GM23338 (cell line): ENCODE measurements at regions not wholly inside any gene's neighbourhood (a gene's known extent, or its start where the extent isn't known, plus 50 kb on each side); places are given as distances from the start of the nearest gene placed in this dataset.

ENCODE experiments used
- ATAC-seq: fragments of 200-7000 bp; cut with Tn5 transposase; 3 replicates; pipeline ENCODE4 v1.9.1; 2020
- DNase-seq: peaks from one replicate; pipeline ENCODE4 v3.0.0-alpha.2; 2015; ENCODE audit warnings: low spot score
- H2AFZ ChIP-seq: fragments of 200-600 bp; sonication (generic); 2 replicates; pipeline ENCODE4 v1.8.0; 2016; ENCODE audit warnings: antibody characterized with exemption, mild to moderate bottlenecking, moderate library complexity
- H3F3A ChIP-seq: fragments of 200-600 bp; sonication (generic); replicated peaks from 2 replicates; pipeline ENCODE4 v1.8.0; 2017; ENCODE audit warnings: antibody characterized with exemption, mixed run types, low read depth
- H3K27ac ChIP-seq: fragments of 200-600 bp; sonication (generic); 2 replicates; pipeline ENCODE4 v1.6.1; 2016; ENCODE audit warnings: low read depth
- H3K27me3 ChIP-seq: fragments of 200-600 bp; sonication (generic); 2 replicates; pipeline ENCODE4 v1.8.0; 2016; ENCODE audit warnings: mild to moderate bottlenecking, mixed run types, moderate library complexity; ENCODE audit not compliant: insufficient read depth
- H3K36me3 ChIP-seq: fragments of 200-600 bp; sonication (generic); 2 replicates; pipeline ENCODE4 v1.8.0; 2016; ENCODE audit warnings: mild to moderate bottlenecking; ENCODE audit not compliant: insufficient read depth
- H3K4me1 ChIP-seq: fragments of 200-600 bp; sonication (generic); 2 replicates; pipeline ENCODE4 v1.8.0; 2016; ENCODE audit warnings: mild to moderate bottlenecking, moderate library complexity; ENCODE audit not compliant: insufficient read depth
- H3K4me2 ChIP-seq: fragments of 200-600 bp; sonication (generic); 2 replicates; pipeline ENCODE4 v1.7.1; 2017; ENCODE audit warnings: mixed run types
- H3K4me3 ChIP-seq: fragments of 200-600 bp; sonication (generic); 2 replicates; pipeline ENCODE4 v1.6.1; 2016; ENCODE audit warnings: mixed run types
- H3K79me2 ChIP-seq: fragments of 200-600 bp; sonication (generic); replicated peaks from 2 replicates; pipeline ENCODE4 v1.8.0; 2017; ENCODE audit warnings: mild to moderate bottlenecking; ENCODE audit not compliant: insufficient read depth
- H3K9me2 ChIP-seq: fragments of 200-600 bp; sonication (generic); 2 replicates; pipeline ENCODE4 v1.8.0; 2017; ENCODE audit not compliant: insufficient read depth
- H4K20me1 ChIP-seq: fragments of 200-600 bp; sonication (generic); replicated peaks from 2 replicates; pipeline ENCODE4 v1.8.0; 2017; ENCODE audit warnings: mild to moderate bottlenecking; ENCODE audit not compliant: insufficient read depth
- H3K27ac Mint-ChIP-seq: 2 replicates; pipeline ENCODE4 v1.8.0; 2020; ENCODE audit warnings: inconsistent platforms, mild to moderate bottlenecking, moderate library complexity, mixed read lengths
- H3K27me3 Mint-ChIP-seq: 3 replicates; pipeline ENCODE4 v1.8.0; 2022; ENCODE audit warnings: low read depth, mild to moderate bottlenecking, moderate library complexity, mixed read lengths, inconsistent platforms; ENCODE audit not compliant: insufficient read depth, poor library complexity
- H3K36me3 Mint-ChIP-seq: 3 replicates; pipeline ENCODE4 v1.8.0; 2021; ENCODE audit warnings: low read depth, mild to moderate bottlenecking, inconsistent platforms, moderate library complexity, mixed read lengths
- H3K4me1 Mint-ChIP-seq: 3 replicates; pipeline ENCODE4 v1.8.0; 2020; ENCODE audit warnings: mild to moderate bottlenecking, inconsistent platforms, mixed read lengths
- H3K4me3 Mint-ChIP-seq: 3 replicates; pipeline ENCODE4 v1.8.0; 2021; ENCODE audit warnings: moderate library complexity, mild to moderate bottlenecking, inconsistent platforms, mixed read lengths
- H3K9me3 Mint-ChIP-seq: 3 replicates; pipeline ENCODE4 v1.8.0; 2020; ENCODE audit warnings: moderate library complexity, mild to moderate bottlenecking, inconsistent platforms, mixed read lengths
- CREB1 ChIP-seq: fragments of 250-450 bp; sonication (Bioruptor Pico); IDR thresholded peaks from 2 replicates; pipeline ENCODE4 v1.5.0; 2020; ENCODE audit warnings: low read depth, mild to moderate bottlenecking, moderate library complexity
- EZH2 ChIP-seq: fragments of 200-600 bp; sonication (generic); IDR thresholded peaks from one replicate; pipeline ENCODE4 v1.8.0; 2017; ENCODE audit warnings: antibody characterized with exemption, mild to moderate bottlenecking, low read depth; ENCODE audit not compliant: unreplicated experiment
- EZH2phosphoT487 ChIP-seq: fragments of 200-600 bp; sonication (generic); IDR thresholded peaks from one replicate; pipeline ENCODE4 v1.8.1; 2018; ENCODE audit warnings: antibody characterized with exemption; ENCODE audit not compliant: unreplicated experiment
- JUNB ChIP-seq: IDR thresholded peaks from one replicate; pipeline ENCODE4 v1.6.1; 2016; ENCODE audit warnings: antibody characterized with exemption; ENCODE audit not compliant: unreplicated experiment
- NANOG ChIP-seq: IDR thresholded peaks from 2 replicates; pipeline ENCODE4 v1.6.1; 2016; ENCODE audit warnings: antibody characterized with exemption, borderline replicate concordance
- POLR2AphosphoS5 ChIP-seq: IDR thresholded peaks from 2 replicates; pipeline ENCODE4 v1.6.1; 2016; ENCODE audit warnings: antibody characterized with exemption, low read depth
- STAT1 ChIP-seq: IDR thresholded peaks from one replicate; pipeline ENCODE4 v1.6.1; 2016; ENCODE audit warnings: antibody characterized with exemption; ENCODE audit not compliant: unreplicated experiment
- ZNF331 ChIP-seq: fragments of 250-450 bp; sonication (Bioruptor Pico); IDR thresholded peaks from 2 replicates; pipeline ENCODE4 v1.5.0; 2020; ENCODE audit warnings: low read depth, mild to moderate bottlenecking, moderate library complexity
- TF ChIP-seq, protein P1 (sequence below), 2 experiments: fragments of 200-600 bp in 1 of 2; sonication (generic) in 1 of 2; conservative IDR thresholded peaks; 2 replicates each; pipeline versions ENCODE4 v1.5.1 to v1.6.1; 2016 to 2017; ENCODE audit warnings: antibody characterized with exemption in 2 of 2, low read depth in 2 of 2, mild to moderate bottlenecking in 2 of 2, moderate library complexity in 1 of 2
- TF ChIP-seq, protein P2 (sequence below): IDR thresholded peaks from 2 replicates; pipeline ENCODE4 v1.6.1; 2016; ENCODE audit warnings: antibody characterized with exemption
- TF ChIP-seq, protein P3 (sequence below): fragments of 250-450 bp; sonication (Bioruptor Pico); IDR thresholded peaks from 2 replicates; pipeline ENCODE4 v1.5.0; 2020; ENCODE audit warnings: mild to moderate bottlenecking, moderate library complexity

DNA sequence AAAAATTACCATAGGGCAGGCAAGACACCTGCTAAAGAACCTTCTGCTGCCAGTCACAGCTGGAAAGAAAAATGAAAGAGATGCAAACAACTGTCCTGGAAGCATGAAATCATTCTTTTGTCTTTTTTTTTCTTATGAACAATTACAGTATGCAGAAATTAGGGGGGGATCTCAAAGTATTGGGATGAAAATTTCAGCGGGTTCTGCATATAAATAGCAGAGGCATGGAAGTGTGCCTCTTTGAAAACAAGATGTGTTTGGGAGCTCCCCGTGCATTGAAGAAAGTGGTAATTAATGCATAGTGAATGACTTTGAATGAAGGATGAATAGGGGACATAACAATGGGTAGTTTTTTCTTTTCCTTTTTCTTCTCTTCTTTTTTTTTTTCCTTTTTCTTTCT is 431.2 kb downstream of the SOX2 start:
- Mint-ChIP-seq H3K9me3 (no peaks in the 10 kb centered on the region), H3K27ac (no peak overlapping the region; the same call in 1 of the 2 replicates), H3K4me3 (peak overlapping the region; percentile 33; the same call in 2 of the 3 replicates), H3K4me1 (peaks cover 59% of the 10 kb centered on the region), H3K36me3 (no peaks in the 10 kb centered on the region; the same call in 2 of the 3 replicates), H3K27me3 (peaks cover 22% of the 10 kb centered on the region)
- Histone ChIP-seq H3K4me3 (peak overlapping the region; percentile 19), H3K4me1 (peaks cover 48% of the 10 kb centered on the region), H3K36me3 (no peaks in the 10 kb centered on the region), H3F3A (no peaks in the 10 kb centered on the region), H4K20me1 (no peaks in the 10 kb centered on the region), H3K79me2 (no peaks in the 10 kb centered on the region), H3K27me3 (peaks cover 24% of the 10 kb centered on the region), H3K27ac (peak overlapping the region; percentile 60), H3K4me2 (peak overlapping the region; percentile 52), H3K9me2 (no peaks in the 10 kb centered on the region), H2AFZ (no peak overlapping the region)
- ATAC-seq, result peak; percentile 67
- TF ChIP-seq POLR2AphosphoS5, result no peak
- peak; percentile 90 for TF ChIP-seq NANOG
- TF ChIP-seq, protein P1, sequence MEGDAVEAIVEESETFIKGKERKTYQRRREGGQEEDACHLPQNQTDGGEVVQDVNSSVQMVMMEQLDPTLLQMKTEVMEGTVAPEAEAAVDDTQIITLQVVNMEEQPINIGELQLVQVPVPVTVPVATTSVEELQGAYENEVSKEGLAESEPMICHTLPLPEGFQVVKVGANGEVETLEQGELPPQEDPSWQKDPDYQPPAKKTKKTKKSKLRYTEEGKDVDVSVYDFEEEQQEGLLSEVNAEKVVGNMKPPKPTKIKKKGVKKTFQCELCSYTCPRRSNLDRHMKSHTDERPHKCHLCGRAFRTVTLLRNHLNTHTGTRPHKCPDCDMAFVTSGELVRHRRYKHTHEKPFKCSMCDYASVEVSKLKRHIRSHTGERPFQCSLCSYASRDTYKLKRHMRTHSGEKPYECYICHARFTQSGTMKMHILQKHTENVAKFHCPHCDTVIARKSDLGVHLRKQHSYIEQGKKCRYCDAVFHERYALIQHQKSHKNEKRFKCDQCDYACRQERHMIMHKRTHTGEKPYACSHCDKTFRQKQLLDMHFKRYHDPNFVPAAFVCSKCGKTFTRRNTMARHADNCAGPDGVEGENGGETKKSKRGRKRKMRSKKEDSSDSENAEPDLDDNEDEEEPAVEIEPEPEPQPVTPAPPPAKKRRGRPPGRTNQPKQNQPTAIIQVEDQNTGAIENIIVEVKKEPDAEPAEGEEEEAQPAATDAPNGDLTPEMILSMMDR (conservative IDR thresholded peaks at IDR 0.05; ENCODE audit: low read depth in 2 of 2), result no peak
- no peak for TF ChIP-seq EZH2phosphoT487
- TF ChIP-seq, protein P2, sequence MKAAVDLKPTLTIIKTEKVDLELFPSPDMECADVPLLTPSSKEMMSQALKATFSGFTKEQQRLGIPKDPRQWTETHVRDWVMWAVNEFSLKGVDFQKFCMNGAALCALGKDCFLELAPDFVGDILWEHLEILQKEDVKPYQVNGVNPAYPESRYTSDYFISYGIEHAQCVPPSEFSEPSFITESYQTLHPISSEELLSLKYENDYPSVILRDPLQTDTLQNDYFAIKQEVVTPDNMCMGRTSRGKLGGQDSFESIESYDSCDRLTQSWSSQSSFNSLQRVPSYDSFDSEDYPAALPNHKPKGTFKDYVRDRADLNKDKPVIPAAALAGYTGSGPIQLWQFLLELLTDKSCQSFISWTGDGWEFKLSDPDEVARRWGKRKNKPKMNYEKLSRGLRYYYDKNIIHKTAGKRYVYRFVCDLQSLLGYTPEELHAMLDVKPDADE, result no peak
- TF ChIP-seq ZNF331, result no peak
- DNase-seq, result peak; percentile 62

DNA sequence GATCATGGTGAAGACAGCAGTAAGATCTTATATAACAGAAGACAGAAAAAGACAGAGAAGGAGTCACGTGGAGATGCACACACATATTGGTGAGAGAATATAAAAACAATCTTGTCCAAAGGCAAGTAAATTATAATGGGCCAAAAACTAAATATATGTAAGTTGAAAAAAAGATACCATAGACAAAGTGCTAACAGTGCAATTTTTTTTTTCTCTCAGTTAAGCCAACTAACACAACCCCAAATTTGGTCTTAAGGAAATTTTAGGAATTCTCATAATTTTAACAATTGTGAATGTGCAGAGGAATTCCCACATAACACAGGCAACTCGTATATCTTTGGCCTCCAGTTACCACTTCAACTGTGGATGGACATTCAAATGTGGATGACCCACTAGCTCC is 432.2 kb downstream of the SOX2 start:
- Histone ChIP-seq H3K36me3 (no peaks in the 10 kb centered on the region), H3K4me3 (no peak overlapping the region), H3K27me3 (peaks cover 14% of the 10 kb centered on the region), H3K27ac (no peak overlapping the region; the same call in 1 of the 2 replicates), H3K4me2 (peak overlapping the region; percentile 7; the same call in 1 of the 2 replicates), H3K4me1 (peaks cover 48% of the 10 kb centered on the region), H3F3A (no peaks in the 10 kb centered on the region), H2AFZ (no peak overlapping the region), H3K79me2 (no peaks in the 10 kb centered on the region), H4K20me1 (no peaks in the 10 kb centered on the region), H3K9me2 (no peaks in the 10 kb centered on the region)
- DNase-seq (no peak), ATAC-seq (no peak)
- H3K27ac Mint-ChIP-seq, result peak overlapping the region; percentile 46; the same call in 1 of the 2 replicates
- no peaks in the 10 kb centered on the region for H3K9me3 Mint-ChIP-seq
- H3K27me3 Mint-ChIP-seq, result peaks cover 20% of the 10 kb centered on the region
- H3K4me1 Mint-ChIP-seq, result peaks cover 59% of the 10 kb centered on the region
- no peaks in the 10 kb centered on the region; the same call in 2 of the 3 replicates for H3K36me3 Mint-ChIP-seq
- H3K4me3 Mint-ChIP-seq, result no peak overlapping the region
- no peak for TF ChIP-seq JUNB
- no peak for TF ChIP-seq ZNF331
- TF ChIP-seq NANOG, result no peak
- TF ChIP-seq EZH2phosphoT487, result no peak
- no peak for TF ChIP-seq CREB1 (CRISPR knock-in tag)
- TF ChIP-seq, protein P2, result no peak
- TF ChIP-seq, protein P3, sequence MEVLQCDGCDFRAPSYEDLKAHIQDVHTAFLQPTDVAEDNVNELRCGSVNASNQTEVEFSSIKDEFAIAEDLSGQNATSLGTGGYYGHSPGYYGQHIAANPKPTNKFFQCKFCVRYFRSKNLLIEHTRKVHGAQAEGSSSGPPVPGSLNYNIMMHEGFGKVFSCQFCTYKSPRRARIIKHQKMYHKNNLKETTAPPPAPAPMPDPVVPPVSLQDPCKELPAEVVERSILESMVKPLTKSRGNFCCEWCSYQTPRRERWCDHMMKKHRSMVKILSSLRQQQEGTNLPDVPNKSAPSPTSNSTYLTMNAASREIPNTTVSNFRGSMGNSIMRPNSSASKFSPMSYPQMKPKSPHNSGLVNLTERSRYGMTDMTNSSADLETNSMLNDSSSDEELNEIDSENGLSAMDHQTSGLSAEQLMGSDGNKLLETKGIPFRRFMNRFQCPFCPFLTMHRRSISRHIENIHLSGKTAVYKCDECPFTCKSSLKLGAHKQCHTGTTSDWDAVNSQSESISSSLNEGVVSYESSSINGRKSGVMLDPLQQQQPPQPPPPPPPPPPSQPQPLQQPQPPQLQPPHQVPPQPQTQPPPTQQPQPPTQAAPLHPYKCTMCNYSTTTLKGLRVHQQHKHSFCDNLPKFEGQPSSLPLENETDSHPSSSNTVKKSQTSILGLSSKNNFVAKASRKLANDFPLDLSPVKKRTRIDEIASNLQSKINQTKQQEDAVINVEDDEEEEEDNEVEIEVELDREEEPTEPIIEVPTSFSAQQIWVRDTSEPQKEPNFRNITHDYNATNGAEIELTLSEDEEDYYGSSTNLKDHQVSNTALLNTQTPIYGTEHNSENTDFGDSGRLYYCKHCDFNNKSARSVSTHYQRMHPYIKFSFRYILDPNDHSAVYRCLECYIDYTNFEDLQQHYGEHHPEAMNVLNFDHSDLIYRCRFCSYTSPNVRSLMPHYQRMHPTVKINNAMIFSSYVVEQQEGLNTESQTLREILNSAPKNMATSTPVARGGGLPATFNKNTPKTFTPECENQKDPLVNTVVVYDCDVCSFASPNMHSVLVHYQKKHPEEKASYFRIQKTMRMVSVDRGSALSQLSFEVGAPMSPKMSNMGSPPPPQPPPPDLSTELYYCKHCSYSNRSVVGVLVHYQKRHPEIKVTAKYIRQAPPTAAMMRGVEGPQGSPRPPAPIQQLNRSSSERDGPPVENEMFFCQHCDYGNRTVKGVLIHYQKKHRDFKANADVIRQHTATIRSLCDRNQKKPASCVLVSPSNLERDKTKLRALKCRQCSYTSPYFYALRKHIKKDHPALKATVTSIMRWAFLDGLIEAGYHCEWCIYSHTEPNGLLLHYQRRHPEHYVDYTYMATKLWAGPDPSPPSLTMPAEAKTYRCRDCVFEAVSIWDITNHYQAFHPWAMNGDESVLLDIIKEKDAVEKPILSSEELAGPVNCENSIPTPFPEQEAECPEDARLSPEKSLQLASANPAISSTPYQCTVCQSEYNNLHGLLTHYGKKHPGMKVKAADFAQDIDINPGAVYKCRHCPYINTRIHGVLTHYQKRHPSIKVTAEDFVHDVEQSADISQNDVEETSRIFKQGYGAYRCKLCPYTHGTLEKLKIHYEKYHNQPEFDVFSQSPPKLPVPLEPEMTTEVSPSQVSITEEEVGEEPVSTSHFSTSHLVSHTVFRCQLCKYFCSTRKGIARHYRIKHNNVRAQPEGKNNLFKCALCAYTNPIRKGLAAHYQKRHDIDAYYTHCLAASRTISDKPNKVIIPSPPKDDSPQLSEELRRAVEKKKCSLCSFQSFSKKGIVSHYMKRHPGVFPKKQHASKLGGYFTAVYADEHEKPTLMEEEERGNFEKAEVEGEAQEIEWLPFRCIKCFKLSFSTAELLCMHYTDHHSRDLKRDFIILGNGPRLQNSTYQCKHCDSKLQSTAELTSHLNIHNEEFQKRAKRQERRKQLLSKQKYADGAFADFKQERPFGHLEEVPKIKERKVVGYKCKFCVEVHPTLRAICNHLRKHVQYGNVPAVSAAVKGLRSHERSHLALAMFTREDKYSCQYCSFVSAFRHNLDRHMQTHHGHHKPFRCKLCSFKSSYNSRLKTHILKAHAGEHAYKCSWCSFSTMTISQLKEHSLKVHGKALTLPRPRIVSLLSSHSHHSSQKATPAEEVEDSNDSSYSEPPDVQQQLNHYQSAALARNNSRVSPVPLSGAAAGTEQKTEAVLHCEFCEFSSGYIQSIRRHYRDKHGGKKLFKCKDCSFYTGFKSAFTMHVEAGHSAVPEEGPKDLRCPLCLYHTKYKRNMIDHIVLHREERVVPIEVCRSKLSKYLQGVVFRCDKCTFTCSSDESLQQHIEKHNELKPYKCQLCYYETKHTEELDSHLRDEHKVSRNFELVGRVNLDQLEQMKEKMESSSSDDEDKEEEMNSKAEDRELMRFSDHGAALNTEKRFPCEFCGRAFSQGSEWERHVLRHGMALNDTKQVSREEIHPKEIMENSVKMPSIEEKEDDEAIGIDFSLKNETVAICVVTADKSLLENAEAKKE (CRISPR knock-in tag), result no peak
- TF ChIP-seq EZH2, result no peak
- no peak for TF ChIP-seq POLR2AphosphoS5
- no peak for TF ChIP-seq STAT1
